ENCODE measurements at regions not wholly inside any gene's neighbourhood (a gene's known extent, or its start where the extent isn't known, plus 50 kb on each side); places are given as distances from the start of the nearest gene placed in this dataset.

- no peak for DNase-seq
- Histone ChIP-seq H3K4me3 (no peak overlapping the region), H3K36me3 (replicated peaks in 1 of 2; ENCODE audit: insufficient read depth in 1 of 2, low read depth in 2 of 2) (no peaks in the 10 kb centered on the region), H3K9me3 (no peaks in the 10 kb centered on the region), H3K27me3 (no peaks in the 10 kb centered on the region), H3K4me1 (no peaks in the 10 kb centered on the region), H3K27ac (no peak overlapping the region)
- intact Hi-C loops (cut with DNase I): no loop called here
- no peak for ATAC-seq
- WGBS, 2 donors: 43 to 44% methylated on average over 1 of the region's 1 CpG
- TF ChIP-seq POLR2A (IDR thresholded peaks at IDR 0.05) (no peak), CTCF (IDR thresholded peaks at IDR 0.05) (no peak)
Measured at GRCh38 chr13:64556376-64556775, 2673.8 kb downstream of the PCDH9 start.

- no peak for ATAC-seq
- 40 to 67% methylated on average over 2 of the region's 2 CpGs for WGBS, 2 donors
Measured at GRCh38 chr13:64553411-64554129, 2676.6 kb downstream of the PCDH9 start.

GRCh38 chr13:64551755-64552154 lies 2678.4 kb downstream of the PCDH9 start:
- TF ChIP-seq CTCF (IDR thresholded peaks at IDR 0.05) (no peak), POLR2A (IDR thresholded peaks at IDR 0.05) (no peak)
- H3K27ac ChIP-seq: no peak overlapping the region
- no peaks in the 10 kb centered on the region for H3K27me3 ChIP-seq
- intact Hi-C loops (cut with DNase I): no loop called here
- no peaks in the 10 kb centered on the region for H3K36me3 ChIP-seq (replicated peaks in 1 of 2; ENCODE audit: insufficient read depth in 1 of 2, low read depth in 2 of 2)
- no peaks in the 10 kb centered on the region for H3K4me1 ChIP-seq
- ATAC-seq (no peak), DNase-seq (no peak)
- 44 to 63% methylated on average over 1 of the region's 1 CpG for WGBS, 2 donors
- no peak overlapping the region for H3K4me3 ChIP-seq
- no peaks in the 10 kb centered on the region for H3K9me3 ChIP-seq

More at GRCh38 chr13:64553411-64554129, 2676.6 kb downstream of the PCDH9 start:
- Histone ChIP-seq H3K27ac (no peak overlapping the region), H3K4me3 (no peak overlapping the region), H3K4me1 (no peaks in the 10 kb centered on the region), H3K27me3 (no peaks in the 10 kb centered on the region), H3K9me3 (no peaks in the 10 kb centered on the region), H3K36me3 (replicated peaks in 1 of 2; ENCODE audit: insufficient read depth in 1 of 2, low read depth in 2 of 2) (no peaks in the 10 kb centered on the region)
- no peak for TF ChIP-seq CTCF (IDR thresholded peaks at IDR 0.05)
- TF ChIP-seq POLR2A (IDR thresholded peaks at IDR 0.05): no peak
- no peak for DNase-seq
- intact Hi-C loops (cut with DNase I): no loop called here

- WGBS, 2 donors: 93% methylated on average over 1 of the region's 1 CpG
- intact Hi-C loops (cut with DNase I): no loop called here
- ATAC-seq (no peak), DNase-seq (no peak)
- no peaks in the 10 kb centered on the region for H3K9me3 ChIP-seq
- no peaks in the 10 kb centered on the region for H3K36me3 ChIP-seq (replicated peaks in 1 of 2; ENCODE audit: insufficient read depth in 1 of 2, low read depth in 2 of 2)
- TF ChIP-seq POLR2A (IDR thresholded peaks at IDR 0.05) (no peak), CTCF (IDR thresholded peaks at IDR 0.05) (no peak)
- H3K4me1 ChIP-seq: no peaks in the 10 kb centered on the region
- no peak overlapping the region for H3K4me3 ChIP-seq
- no peak overlapping the region for H3K27ac ChIP-seq
- H3K27me3 ChIP-seq: no peaks in the 10 kb centered on the region
Measured at GRCh38 chr13:64546371-64546770, 2683.8 kb downstream of the PCDH9 start.

- ATAC-seq: no peak
- Histone ChIP-seq H3K27me3 (no peaks in the 10 kb centered on the region), H3K36me3 (replicated peaks in 1 of 2; ENCODE audit: insufficient read depth in 1 of 2, low read depth in 2 of 2) (no peaks in the 10 kb centered on the region), H3K27ac (no peak overlapping the region), H3K4me1 (no peaks in the 10 kb centered on the region), H3K4me3 (no peak overlapping the region), H3K9me3 (no peaks in the 10 kb centered on the region)
- whole genome bisulfite sequencing, 2 donors: 47 to 69% methylated on average over 2 of the region's 2 CpGs
- TF ChIP-seq POLR2A (IDR thresholded peaks at IDR 0.05) (no peak), CTCF (IDR thresholded peaks at IDR 0.05) (no peak)
- DNase-seq: no peak
- intact Hi-C loops (cut with DNase I): no loop called here
Measured at GRCh38 chr13:64540976-64541375, 2689.2 kb downstream of the PCDH9 start.
